NAMALWA (cell line): ENCODE measurements at regions not wholly inside any gene's neighbourhood (a gene's known extent, or its start where the extent isn't known, plus 50 kb on each side); places are given as distances from the start of the nearest gene placed in this dataset.
A peak's percentile ranks its signal among the peaks of the same experiment; 100 is the strongest.

Experiments
- DNase-seq: peaks from one replicate; pipeline ENCODE4 v3.0.0-alpha.2; 2015; ENCODE audit warnings: low spot score

GRCh38 chr1:4045397-4046010, 145.4 kb upstream of the C1orf174 start:
- no peak for DNase-seq

- DNase-seq: peak; percentile 43
Observed at GRCh38 chr1:4046836-4047461, 146.9 kb upstream of the C1orf174 start.

- DNase-seq: no peak
Observed at GRCh38 chr1:4047666-4048065, 147.6 kb upstream of the C1orf174 start.

GRCh38 chr1:4048076-4048475, 148.0 kb upstream of the C1orf174 start:
- no peak for DNase-seq

GRCh38 chr1:4048921-4049320, 148.8 kb upstream of the C1orf174 start:
- no peak for DNase-seq

GRCh38 chr1:4050998-4051397, 150.9 kb upstream of the C1orf174 start:
- no peak for DNase-seq

- no peak for DNase-seq
Observed at GRCh38 chr1:4052657-4053056, 152.6 kb upstream of the C1orf174 start.

- no peak for DNase-seq
Observed at GRCh38 chr1:4053160-4053748, 153.2 kb upstream of the C1orf174 start.

- no peak for DNase-seq
Observed at GRCh38 chr1:4053774-4054173, 153.7 kb upstream of the C1orf174 start.

GRCh38 chr1:4055294-4055967, 155.4 kb upstream of the C1orf174 start:
- DNase-seq: no peak

GRCh38 chr1:4056422-4056821, 156.3 kb upstream of the C1orf174 start:
- DNase-seq: no peak

GRCh38 chr1:4056989-4057388, 156.9 kb upstream of the C1orf174 start:
- DNase-seq: no peak

GRCh38 chr1:4057603-4058002, 157.5 kb upstream of the C1orf174 start:
- DNase-seq: no peak

- no peak for DNase-seq
Observed at GRCh38 chr1:4058122-4058521, 158.1 kb upstream of the C1orf174 start.

- no peak for DNase-seq
Observed at GRCh38 chr1:4058706-4059105, 158.6 kb upstream of the C1orf174 start.

GRCh38 chr1:4059270-4059669, 159.2 kb upstream of the C1orf174 start:
- DNase-seq: no peak

GRCh38 chr1:4060850-4061249, 160.8 kb upstream of the C1orf174 start:
- DNase-seq: peak; percentile 17

- DNase-seq: no peak
Observed at GRCh38 chr1:4061521-4062031, 161.5 kb upstream of the C1orf174 start.

GRCh38 chr1:4062041-4062440, 162.0 kb upstream of the C1orf174 start:
- no peak for DNase-seq

- DNase-seq: no peak
Observed at GRCh38 chr1:4062560-4062959, 162.5 kb upstream of the C1orf174 start.

- no peak for DNase-seq
Observed at GRCh38 chr1:4062992-4063391, 162.9 kb upstream of the C1orf174 start.

GRCh38 chr1:4063516-4063915, 163.4 kb upstream of the C1orf174 start:
- DNase-seq: no peak
